ENCODE measurements at regions not wholly inside any gene's neighbourhood (a gene's known extent, or its start where the extent isn't known, plus 50 kb on each side); places are given as distances from the start of the nearest gene placed in this dataset.

DNA sequence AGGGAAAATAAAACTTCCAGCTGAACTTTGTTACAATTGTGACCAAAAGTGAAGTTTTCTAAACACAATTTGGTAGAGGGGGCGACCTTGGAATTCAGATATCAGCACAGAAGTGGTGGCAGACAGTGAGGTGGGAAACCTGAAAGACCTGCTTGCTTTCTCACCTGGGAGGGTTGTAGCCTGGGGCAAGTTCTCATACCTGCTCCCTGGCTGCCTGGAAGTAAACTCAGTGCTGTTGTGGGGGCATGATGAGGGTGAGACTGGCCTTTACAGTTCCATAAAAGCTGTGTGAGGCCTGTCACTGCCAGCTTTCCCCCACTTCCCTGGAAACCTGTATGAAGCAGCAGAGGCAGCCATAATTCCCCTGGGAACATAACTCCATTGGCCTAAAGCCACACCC, 1180.2 kb downstream of the FAM133A start:
- TF ChIP-seq, protein P1, sequence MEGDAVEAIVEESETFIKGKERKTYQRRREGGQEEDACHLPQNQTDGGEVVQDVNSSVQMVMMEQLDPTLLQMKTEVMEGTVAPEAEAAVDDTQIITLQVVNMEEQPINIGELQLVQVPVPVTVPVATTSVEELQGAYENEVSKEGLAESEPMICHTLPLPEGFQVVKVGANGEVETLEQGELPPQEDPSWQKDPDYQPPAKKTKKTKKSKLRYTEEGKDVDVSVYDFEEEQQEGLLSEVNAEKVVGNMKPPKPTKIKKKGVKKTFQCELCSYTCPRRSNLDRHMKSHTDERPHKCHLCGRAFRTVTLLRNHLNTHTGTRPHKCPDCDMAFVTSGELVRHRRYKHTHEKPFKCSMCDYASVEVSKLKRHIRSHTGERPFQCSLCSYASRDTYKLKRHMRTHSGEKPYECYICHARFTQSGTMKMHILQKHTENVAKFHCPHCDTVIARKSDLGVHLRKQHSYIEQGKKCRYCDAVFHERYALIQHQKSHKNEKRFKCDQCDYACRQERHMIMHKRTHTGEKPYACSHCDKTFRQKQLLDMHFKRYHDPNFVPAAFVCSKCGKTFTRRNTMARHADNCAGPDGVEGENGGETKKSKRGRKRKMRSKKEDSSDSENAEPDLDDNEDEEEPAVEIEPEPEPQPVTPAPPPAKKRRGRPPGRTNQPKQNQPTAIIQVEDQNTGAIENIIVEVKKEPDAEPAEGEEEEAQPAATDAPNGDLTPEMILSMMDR (IDR thresholded peaks at IDR 0.05): no peak
- no peak for TF ChIP-seq POLR2AphosphoS5 (IDR thresholded peaks at IDR 0.05)
- TF ChIP-seq POLR2A (IDR thresholded peaks at IDR 0.05): no peak
